Hepatocyte (in vitro differentiated cells): ENCODE measurements at regions not wholly inside any gene's neighbourhood (a gene's known extent, or its start where the extent isn't known, plus 50 kb on each side); places are given as distances from the start of the nearest gene placed in this dataset.

Experiments used
- EZH2 ChIP-seq: fragments of 200-600 bp; sonication (generic); IDR thresholded peaks from 2 replicates; pipeline ENCODE4 v1.6.1; 2016; ENCODE audit warnings: antibody characterized with exemption, mild to moderate bottlenecking, borderline replicate concordance
- TF ChIP-seq, protein P1 (sequence below): fragments of 200-600 bp; sonication (generic); IDR thresholded peaks from 2 replicates; pipeline ENCODE4 v1.5.1; 2016; ENCODE audit warnings: antibody characterized with exemption, mild to moderate bottlenecking; ENCODE audit not compliant: poor library complexity

DNA sequence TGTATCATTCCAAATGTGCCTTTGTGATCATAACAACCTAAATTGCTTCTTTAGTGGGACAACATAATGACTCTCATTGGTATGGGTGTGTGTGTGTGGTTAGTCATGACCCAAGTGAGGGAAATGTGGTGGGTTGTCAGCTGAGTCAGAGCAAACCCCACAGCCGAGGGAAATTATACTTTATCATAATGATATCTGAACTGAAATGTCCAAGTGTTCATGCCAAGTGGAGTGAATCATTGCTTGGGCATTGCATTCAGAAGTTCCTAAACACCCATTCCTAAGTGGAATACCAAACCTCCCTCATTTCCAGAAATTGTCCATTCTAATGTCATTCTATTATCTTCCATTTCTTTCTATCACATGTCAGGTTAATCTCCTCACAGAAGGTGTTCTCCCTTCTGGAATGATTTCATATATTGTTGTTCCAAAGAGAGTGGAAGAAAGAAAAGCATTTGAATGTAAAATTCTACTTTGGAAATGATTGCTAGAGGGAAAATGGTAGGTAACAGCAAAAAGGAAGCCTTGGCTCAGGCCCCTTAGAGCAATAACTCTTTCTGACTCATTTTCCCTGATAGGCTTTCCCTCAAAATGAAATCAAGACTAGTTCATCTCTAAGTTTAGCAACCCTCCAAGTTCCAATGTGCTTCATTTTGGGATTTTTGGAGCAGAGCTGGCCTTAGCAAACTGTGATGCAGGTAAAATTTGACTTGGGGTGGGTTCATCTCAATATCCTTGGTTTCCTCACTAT is 230.7 kb upstream of the KCNIP4 start:
- TF ChIP-seq, protein P1, sequence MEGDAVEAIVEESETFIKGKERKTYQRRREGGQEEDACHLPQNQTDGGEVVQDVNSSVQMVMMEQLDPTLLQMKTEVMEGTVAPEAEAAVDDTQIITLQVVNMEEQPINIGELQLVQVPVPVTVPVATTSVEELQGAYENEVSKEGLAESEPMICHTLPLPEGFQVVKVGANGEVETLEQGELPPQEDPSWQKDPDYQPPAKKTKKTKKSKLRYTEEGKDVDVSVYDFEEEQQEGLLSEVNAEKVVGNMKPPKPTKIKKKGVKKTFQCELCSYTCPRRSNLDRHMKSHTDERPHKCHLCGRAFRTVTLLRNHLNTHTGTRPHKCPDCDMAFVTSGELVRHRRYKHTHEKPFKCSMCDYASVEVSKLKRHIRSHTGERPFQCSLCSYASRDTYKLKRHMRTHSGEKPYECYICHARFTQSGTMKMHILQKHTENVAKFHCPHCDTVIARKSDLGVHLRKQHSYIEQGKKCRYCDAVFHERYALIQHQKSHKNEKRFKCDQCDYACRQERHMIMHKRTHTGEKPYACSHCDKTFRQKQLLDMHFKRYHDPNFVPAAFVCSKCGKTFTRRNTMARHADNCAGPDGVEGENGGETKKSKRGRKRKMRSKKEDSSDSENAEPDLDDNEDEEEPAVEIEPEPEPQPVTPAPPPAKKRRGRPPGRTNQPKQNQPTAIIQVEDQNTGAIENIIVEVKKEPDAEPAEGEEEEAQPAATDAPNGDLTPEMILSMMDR = no peak
- no peak for TF ChIP-seq EZH2
